AG08396 (cell line): ENCODE measurements at regions not wholly inside any gene's neighbourhood (a gene's known extent, or its start where the extent isn't known, plus 50 kb on each side); places are given as distances from the start of the nearest gene placed in this dataset.

ENCODE experiments used
- DNase-seq: peaks from one replicate; pipeline ENCODE4 v3.0.0; 2012; ENCODE audit warnings: low spot score, mixed read lengths

DNA sequence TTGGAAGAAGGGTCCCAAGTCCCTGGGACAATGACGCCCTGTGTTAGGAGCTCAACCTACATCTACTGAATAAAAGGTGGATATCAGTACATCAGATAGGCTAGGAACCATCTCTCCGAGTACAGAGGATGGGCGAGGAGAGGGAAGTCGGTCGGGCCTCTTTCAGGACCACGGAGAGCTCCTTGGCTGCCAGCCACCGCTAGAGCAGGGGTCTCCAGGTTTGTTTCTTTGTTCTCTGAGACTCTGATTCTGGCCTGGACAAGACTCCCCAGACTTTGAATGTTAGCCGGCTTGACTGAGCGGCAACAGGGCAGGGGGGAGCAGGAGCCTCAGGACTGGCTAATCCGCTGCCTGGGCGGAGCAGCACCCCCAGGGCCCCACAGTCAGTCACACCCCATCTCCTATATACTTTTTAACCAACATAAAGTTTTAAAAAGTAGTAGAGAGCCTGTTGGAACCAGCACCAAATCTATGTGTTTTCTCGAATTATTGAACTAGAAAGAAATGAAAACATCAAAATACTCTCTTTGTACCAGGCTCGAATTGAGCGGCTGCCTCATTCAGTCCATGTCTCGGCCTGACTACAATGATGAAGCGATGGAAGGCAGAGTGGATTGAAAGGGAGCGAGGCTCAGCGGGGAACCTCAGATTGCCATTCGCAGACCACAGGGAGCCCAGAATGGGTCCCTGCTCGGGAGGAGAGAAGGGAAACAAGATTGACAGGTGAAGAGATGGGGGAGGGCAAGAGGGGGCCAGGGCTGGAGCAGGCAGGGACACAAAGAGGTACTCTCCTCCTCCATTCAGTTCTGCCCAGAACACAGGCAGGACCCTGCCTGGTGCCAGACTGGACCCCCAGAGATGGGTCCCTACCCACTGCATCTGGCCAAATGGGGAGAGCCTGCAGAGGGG, 131.6 kb downstream of the TPRA1 start:
- DNase-seq, result no peak

DNA sequence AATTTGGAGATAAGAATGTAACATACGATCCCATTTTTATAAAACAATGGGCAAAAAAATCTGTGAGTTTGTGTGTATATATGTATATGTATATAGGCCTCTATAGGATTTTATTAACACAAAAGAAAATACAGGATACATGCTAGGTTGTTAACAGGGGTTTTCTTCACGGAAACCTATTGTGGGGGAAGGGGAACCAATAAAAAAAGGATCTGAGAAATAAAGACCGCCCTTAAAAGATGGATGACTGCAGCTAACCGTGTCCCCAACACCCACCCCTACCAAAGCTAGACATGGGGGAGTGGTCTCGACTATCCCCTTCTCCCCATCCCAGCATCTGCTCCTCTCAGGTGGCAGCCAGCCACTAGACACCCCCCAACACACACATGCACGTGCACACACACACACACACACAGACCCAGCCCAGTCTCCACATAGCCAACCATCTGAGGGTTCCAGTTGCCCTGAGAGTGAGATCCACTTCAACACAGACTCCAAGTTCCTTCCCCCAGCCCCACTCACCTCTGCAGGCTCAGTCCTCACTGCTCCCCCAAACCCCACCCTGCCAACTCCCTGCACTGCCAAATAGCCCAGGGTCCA, 132.9 kb downstream of the TPRA1 start:
- no peak for DNase-seq

DNA sequence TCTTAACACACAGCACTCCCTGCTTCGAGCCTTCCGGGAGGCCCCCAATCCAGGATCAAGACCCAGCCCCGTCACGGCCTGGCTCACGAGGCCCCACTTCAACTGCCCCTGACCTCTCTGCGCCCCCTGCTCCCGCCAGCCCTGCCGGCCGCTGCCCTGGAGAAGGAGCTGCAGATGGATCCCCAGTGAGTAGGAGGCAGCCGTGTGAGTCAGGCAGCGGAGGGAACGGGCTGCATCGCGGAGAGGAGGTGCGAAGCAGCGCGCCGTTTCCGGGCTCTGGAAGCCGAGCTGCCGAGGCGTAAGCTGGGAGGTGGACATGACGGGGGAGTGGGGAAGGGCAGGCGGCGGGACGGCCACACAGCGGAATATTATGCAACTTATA, 133.4 kb downstream of the TPRA1 start:
- DNase-seq, result peak; percentile 73

DNA sequence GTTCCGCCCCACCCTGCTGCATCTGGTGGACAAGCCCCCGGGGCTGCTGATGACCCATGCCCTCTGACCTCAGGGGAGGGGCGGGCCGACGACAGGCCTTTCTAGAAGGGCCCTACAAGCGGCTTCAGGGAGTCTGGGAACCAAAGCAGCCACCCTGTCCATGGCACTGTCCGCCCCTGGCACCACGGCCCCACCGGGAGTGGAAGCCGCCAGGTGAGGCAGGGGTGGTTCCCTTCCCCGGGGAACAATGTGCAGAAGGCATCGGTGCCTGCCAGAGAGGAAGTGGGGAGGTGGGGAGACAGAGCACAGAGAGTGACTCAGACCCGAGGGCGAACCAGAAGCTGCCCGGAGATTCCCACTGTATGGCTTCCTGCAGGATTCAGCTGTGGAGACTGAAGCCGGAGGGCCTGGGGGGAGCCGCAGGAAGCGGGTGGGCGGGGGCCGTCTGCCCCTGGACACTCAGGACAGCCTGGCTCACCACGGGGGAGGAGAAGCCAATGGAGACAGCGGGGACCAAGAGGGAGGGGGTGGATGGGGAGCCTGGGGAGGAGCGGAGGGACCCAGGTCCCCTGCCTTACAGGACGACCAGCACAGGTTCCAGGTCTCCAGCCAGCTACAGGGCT, 134.0 kb downstream of the TPRA1 start:
- DNase-seq, result peak; percentile 62

DNA sequence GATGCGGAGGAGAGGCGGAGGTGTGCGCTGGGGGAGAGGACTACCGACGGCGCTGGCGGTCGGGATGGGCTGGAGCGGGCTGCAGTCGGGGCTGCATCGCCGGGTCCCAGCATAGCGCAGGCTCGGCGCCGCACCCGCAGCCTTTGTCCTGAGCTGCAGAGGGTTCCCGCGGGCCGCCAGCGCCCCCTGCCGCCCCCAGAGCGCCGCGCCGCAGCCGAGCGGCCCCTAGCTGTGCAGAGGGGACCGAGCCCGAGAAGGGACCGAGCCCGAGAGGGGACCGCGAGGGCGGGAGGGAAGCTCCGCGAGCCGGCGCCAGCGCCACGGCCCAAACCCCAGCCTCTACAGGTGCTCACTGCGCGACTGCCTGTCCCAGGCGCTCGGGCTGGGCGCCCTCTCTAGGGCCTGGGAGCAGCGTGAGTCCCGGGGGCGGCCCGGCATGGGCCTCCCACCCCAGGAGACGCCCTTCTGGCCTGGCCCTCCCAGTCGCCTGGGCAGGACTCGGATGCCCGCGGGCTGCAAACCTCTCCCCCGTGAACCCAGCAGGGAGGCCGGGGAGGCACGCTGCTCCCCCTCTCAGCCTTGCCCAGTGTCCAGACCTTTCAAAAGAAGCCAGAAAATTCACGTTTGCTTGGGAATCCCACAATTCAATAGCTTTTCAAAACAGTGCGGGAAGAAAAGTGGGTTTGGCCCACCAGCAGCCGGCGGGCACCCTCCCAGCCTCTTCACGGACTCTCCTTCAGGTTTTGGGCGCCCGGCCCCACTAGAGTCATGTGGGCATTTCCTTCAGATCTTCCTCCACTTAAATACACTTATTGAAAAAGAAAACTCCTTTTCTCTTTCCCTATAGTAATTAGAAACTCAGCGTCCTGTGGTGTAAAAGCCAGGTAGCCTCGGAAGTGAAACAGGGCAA, 134.7 kb downstream of the TPRA1 start:
- peak; percentile 93 for DNase-seq

DNA sequence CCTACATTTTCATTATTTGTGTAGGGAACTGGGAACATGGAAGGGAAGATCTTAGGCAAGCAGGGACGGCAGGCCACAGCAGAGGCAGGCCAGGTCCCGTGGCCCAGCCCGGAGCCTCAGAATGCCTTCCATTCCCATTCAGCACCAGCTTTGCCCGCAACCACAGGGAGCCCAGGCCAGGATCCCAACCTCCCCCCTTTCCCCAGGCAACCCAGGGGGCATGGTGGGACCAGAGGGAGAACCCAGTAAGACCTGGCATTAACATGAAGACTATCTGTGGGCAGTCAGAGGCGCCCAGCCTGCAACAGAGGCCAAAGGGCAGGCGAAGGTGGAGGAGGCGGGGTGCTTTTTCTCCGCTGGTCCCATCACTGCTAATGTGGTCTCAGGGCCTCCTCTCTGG, 135.6 kb downstream of the TPRA1 start:
- DNase-seq, result no peak

DNA sequence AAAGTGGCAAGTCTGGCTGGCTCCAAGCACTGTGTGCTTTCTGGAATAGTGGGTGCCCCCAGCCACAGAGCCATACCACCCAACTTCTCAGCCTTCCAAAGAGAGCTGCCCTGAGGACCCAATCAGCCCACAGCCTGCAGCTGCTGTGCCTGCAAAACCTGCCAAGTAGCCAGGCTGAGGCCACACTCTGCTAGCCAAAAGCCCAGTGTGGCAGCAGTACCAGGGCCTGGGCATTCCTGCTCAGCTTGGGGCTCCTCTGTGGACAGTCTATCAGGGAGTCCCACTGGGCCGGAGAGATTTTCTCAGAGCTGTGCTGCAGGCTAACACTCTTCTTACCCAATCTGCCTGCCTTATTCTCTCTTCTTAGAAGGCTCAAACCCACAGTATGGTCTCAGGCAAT, 136.5 kb downstream of the TPRA1 start:
- no peak for DNase-seq

DNA sequence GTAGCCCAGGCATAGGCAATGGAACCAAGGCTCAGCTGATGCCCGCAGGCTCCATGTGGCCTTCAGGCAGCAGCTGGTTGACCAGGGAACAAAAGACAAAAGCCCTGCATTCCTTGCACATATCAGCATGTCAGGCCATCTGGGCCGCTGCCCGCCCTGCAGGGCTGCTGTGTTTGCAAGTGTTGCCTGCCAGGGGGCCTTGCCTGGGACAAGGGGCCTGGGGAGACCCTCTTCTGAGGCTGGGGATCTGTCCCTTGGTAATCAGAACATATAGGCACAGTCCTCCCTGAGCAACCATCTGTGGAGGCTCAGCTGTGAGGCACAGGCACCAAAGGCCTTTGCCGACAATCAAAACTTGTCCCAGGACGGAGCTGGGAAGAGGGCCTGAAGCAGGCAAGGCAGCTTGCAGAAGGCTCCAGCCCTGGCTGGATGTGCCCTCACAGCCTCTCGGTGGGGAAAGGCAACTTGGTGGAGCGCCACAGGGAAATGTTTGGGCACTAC, 138.2 kb downstream of the TPRA1 start:
- no peak for DNase-seq

DNA sequence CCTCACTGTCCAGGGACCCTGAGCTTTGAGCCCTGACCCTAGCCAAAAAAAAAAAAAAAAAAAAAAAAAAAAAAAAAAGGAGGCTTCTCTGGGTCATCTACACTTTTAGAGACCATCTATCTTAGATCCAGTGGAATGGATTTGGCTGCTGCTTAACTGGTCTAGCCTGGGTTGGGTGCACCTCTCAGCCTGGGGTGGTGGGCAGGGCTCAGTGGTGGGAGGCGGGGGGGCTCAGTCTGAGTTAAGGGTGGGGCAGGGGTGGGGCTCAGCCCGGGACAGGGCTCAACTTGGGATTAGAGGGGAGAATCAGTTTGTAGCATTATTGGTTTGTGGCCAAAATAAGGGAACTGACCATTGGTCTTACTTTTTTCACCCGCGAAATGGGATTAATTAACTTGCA, 139.2 kb downstream of the TPRA1 start:
- no peak for DNase-seq

DNA sequence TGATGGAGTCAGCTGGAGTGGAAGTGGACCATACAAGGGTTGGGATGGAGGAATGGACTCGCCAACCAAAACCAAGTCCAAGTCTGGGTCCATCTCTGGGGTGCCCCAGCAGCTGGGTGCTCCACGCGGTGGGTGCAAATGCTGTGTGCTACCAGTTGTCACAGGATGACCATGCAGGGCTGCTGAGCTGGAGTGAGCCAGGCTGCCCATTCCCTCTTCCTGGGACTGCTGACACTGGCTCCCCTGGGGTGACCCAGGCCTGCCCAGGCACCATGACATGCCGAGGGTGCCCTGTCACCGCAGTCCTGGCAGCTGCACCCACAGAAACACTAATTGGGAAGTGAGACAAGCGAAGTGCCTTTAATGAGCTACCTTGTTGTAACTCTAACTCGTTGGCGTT, 140.2 kb downstream of the TPRA1 start:
- no peak for DNase-seq

DNA sequence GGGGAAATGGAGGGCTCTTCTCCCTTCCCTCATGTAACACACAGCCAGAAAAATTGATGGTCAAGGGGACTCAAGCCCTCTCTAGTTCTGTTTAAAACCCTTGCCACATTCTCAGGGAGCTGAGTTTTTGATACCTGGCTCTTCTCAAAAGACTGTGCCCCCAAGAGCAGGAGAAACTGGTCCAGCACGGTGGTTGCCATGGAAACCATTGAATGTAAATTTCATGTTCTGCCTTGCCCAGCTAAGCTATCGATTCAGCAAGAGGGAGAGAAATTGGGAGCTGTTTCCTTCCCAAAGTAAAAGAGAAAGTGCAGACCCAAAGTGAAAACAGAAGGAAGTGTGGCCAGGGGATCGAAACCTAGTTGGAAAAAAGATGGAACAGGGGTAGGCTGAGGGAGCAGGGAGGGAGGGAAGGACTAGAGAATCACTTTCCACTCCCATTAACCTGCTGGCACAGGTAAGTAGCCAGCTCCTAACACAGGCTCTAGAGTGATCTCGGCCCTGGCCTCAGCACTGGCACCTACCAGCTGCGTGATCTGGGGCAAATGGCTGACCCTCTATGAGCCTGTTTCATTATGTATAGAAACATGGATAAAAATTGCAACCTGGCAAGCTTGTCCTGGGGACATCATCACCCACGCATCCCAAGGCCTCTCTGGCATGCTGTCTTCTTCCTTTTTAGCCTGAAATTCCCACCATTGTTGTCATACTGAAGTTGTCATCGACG, 140.9 kb downstream of the TPRA1 start:
- no peak for DNase-seq

DNA sequence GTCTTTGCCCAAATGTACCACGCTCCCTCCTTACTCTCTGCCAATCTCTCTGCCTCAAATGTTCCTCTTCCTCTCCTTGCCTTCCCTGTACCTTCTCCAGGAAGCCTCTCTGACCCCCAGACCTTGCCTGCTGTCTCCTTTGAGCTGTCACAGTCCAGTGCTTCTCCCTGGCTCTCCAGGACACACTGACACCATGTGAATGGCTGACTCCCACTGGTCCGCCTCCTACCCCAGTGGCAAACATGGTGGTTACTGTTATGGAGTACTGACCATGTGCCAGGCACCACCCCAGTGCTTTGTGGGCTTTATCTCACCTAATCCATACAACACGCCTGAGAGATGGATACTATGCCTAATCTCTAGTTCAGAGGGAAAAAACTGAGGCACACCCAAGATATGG, 141.9 kb downstream of the TPRA1 start:
- no peak for DNase-seq

DNA sequence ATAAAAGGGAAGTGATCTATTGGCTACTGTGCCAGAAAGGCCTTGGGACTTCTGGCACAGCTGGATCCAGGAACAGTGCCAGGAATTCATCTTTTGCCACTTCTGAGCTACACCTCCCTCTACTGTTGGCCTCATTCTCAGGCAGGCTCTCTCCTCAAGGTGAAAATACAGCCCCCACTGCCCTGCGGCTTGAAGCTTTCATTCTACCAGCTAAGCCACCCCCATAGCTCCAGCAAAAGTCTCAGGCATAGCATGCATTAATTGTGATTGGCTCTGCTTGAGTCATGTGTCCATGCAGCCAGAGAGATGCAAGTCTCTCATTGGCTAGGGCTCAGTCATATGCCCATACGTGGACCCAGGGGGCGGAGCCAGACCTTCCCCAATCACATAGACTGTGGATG, 142.4 kb downstream of the TPRA1 start:
- DNase-seq, result no peak

DNA sequence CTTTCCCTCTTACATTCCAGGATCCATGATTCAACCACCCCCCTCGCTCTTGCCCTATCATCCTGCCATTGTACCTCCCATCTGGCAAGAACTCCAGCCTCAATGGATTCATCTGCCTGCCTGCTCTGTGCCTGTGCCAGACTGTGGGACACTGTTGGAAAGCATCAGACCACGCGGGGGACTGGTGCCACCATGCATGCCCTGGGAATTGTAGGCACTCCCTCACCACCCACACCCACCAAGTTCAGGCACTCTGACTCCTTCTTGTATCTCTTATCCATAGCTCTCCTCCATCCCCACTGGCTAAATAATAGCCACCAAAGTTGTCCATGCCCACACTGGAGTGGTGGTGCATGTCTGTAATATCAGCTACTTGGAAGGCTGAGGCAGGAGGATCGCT, 143.8 kb downstream of the TPRA1 start:
- DNase-seq, result no peak

DNA sequence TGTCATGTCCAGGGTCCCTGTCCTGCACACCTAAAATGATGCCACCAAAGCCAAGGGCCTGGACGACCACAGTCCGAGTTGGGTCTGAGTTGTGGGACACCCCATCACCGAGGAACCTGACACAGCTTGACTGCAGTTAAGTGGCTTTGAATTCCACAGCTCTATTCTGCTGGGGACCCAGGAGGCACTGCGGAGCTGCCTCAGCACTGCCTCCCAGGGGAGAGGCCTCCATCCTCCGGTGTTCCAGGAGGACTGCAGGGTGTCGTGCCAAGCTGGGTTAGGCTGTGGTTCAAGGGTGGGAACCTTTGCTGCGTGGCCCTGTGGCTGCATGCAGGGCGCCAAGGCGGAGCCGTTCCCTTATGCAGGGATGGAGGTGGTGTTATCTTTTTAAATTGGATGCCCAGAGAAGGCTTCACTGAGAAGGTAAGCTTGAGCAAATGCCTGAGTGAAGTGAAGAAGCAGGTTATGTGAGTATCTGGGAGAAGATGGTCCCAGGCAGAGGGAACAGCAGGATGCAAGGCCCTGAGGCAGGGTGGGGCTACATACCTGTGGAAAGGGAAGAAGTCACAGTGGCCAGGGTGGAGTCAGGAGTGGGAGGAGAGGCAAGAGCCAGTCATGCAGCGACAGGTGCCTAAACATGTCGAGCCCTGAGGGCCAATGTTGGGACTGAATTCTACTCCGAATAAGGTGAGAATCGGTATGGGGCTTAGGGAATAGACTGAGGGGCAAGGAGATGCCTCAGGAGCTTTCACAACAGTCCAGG, 144.8 kb downstream of the TPRA1 start:
- no peak for DNase-seq

DNA sequence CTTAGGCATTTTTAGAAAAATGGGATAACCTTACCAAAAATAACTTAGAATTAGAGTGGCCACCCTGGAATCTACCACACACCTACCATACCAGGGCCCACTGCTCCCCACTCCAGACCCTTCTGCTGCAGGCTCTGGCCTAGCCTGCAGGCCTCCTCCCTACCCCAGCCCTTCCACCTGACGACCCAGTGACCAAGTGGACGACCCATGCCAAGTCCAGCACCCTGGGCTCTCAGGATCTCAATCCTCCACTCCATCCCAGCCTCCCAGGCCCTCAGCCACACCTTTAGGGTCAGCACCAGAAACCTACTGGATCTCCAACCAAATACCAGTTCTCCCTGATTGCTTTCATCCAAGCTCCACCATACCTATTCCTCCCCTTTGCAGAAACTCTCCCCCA, 145.8 kb downstream of the TPRA1 start:
- no peak for DNase-seq

DNA sequence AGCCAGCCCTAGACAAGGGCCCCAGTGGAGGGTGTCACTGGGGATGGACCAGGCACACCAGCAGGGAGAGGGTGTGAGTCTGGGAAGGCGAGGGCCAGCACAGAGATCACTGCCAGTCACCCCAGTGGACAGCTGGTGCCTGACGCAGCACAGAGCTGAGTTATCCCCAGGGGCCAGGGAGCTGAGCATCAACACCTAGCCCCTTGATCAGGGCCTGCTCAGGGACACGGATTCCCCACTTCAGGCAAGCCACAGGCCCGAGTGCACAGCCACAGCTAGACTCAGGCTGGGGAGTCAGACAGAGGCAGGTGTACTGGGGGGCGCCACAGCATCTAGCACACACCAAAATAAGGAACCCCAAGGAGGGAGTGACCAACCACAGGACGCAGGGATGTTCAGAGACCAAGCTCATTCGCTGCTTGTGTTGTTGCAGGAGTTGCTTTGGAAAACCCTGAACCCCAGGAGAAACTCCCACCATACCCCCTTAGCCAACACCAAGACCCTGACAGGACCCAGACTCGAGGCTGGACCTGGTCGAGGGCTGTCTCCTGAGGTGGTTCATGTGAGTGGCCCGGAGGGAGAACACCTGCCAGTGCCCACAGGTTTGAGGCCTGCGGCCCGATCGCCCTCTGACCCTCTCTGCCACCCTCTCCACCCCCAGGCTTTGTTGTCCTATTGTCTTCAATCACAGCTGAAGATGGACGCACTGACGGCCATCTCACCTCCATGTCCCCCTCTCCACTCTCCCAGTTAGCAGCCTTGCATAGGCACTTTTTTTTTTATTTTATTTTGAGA, 146.8 kb downstream of the TPRA1 start:
- no peak for DNase-seq

DNA sequence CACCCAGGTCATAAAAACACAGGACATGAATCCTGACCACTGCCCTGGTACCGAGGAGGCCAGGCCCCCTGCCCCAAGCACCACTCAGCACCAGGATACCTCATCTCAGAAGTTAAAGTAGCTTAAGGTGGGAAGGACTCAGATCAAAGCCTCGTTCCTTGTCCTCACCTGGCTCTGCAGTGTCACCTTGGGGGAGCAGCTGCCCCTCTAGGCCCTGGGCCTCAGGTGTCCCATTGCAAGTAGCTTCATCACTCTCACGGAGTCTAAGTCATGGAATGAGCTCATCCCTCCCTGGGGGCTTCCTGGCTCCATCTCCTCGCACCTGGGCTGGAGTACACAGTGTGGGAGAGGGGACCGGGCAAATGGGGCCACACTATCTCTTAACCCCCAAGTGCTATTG, 148.0 kb downstream of the TPRA1 start:
- no peak for DNase-seq

DNA sequence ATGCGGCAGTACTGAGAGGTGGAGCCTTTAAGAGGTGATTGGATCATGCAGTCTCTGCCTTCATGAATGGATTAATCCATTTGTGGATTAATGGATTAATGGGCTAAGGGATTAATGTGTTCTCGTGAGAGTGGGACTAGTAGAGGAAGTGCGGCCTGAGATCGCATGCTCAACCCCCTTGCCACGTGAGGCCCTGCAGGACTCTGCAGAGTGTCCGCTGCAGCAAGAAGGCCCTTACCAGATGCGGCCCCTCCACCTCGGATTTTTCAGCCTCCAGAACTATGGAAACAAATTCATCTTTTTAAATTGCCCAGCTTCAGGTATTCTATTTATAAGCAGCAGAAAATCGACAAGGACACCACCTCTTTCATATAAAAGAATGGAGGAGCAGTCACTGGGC, 148.8 kb downstream of the TPRA1 start:
- no peak for DNase-seq

DNA sequence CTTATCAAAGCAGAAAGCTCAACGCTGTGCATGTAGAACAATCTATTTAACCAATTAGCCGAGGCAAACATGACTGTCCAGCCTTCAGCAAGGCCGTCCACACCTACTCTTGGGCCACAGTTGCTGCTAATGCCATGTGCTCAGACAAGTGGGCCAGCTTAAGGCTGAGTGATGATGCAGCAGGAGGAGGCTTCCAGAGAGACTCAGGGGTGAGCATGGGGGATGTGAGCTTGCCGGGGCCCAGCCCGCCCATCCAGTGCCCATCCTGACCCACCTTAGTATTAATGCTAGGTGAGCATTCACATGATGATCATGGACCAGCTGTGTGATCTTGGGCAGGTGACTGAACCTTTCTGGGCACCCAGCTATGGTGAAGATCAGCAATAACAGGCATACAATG, 150.1 kb downstream of the TPRA1 start:
- DNase-seq, result no peak
